ENCODE measurements at regions not wholly inside any gene's neighbourhood (a gene's known extent, or its start where the extent isn't known, plus 50 kb on each side); places are given as distances from the start of the nearest gene placed in this dataset.

DNA sequence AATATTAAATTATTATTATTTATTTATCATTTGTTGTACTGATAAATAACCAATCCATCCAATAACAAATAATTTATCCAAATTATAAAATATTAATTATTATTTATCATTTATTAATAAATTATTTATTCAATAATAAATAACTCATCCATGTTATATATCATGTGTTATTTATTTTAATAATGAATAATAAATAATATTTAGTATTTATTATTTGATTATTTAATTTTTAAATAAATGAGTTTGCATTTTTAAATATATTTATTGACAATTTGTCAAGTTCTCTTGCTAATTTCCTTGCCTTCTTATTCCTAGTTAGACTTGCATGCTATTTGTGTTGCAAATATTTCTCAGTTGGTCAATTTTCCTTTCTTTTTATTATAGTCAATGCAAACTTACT, 995.4 kb downstream of the TSN start:
- TF ChIP-seq, protein P1, sequence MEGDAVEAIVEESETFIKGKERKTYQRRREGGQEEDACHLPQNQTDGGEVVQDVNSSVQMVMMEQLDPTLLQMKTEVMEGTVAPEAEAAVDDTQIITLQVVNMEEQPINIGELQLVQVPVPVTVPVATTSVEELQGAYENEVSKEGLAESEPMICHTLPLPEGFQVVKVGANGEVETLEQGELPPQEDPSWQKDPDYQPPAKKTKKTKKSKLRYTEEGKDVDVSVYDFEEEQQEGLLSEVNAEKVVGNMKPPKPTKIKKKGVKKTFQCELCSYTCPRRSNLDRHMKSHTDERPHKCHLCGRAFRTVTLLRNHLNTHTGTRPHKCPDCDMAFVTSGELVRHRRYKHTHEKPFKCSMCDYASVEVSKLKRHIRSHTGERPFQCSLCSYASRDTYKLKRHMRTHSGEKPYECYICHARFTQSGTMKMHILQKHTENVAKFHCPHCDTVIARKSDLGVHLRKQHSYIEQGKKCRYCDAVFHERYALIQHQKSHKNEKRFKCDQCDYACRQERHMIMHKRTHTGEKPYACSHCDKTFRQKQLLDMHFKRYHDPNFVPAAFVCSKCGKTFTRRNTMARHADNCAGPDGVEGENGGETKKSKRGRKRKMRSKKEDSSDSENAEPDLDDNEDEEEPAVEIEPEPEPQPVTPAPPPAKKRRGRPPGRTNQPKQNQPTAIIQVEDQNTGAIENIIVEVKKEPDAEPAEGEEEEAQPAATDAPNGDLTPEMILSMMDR (IDR thresholded peaks at IDR 0.05): no peak
- Histone ChIP-seq H3K4me3 (no peak overlapping the region), H3K4me1 (ENCODE audit: control insufficient read depth in 1 of 2, low read depth in 2 of 2) (no peaks in the 10 kb centered on the region), H3K27ac (no peak overlapping the region), H3K27me3 (replicated peaks; ENCODE audit: insufficient read depth) (no peaks in the 10 kb centered on the region), H3K36me3 (no peaks in the 10 kb centered on the region), H3K9me3 (no peaks in the 10 kb centered on the region)
- DNase-seq (ENCODE audit: low spot score): no peak
- no peak for ATAC-seq (ENCODE audit: insufficient number of reproducible peaks, low FRiP score, low read depth)

DNA sequence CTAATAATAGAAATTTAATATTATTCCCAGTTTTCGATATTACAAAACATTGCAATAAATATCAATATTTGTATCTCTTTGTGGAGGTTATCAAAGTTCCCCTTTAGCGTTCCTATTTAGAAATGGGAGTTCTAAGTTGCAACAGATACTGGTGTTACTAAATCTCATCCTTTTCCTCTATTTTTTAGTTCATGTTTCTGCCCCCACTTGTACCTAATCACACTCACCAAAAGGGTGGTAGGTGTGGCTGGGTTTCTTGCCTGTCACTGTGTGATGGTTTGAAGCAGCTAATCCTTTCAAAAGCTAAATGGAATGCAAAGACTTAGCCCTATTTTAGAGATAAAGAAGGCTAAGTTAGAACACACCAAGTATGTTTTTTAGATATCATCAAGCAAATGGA, 997.9 kb downstream of the TSN start:
- Histone ChIP-seq H3K36me3 (no peaks in the 10 kb centered on the region), H3K27me3 (replicated peaks; ENCODE audit: insufficient read depth) (no peaks in the 10 kb centered on the region), H3K4me3 (no peak overlapping the region), H3K4me1 (ENCODE audit: control insufficient read depth in 1 of 2, low read depth in 2 of 2) (no peaks in the 10 kb centered on the region), H3K9me3 (no peaks in the 10 kb centered on the region), H3K27ac (no peak overlapping the region)
- ATAC-seq (ENCODE audit: insufficient number of reproducible peaks, low FRiP score, low read depth): no peak
- TF ChIP-seq, protein P1 (IDR thresholded peaks at IDR 0.05): no peak
- DNase-seq (ENCODE audit: low spot score): no peak

DNA sequence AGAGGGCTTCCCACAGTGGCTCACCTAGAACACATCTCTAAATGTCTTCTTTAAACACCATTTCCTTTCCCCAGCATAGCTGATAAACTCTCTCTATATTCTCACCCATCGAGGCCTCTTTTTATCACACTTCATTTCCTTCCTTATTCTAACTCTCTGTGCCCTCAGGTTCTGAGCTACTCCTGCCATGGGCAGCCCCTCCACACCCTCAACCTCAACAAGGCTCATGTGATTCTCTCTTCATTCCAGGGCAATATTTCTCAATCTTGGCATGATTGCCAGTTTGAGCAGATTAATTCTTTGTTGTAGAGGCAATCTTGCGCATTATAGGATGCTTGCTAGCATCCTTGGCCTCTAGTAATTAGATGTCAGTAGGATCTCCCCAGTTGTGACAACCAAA, 999.1 kb downstream of the TSN start:
- Histone ChIP-seq H3K4me1 (ENCODE audit: control insufficient read depth in 1 of 2, low read depth in 2 of 2) (no peaks in the 10 kb centered on the region), H3K4me3 (no peak overlapping the region), H3K27me3 (replicated peaks; ENCODE audit: insufficient read depth) (no peaks in the 10 kb centered on the region), H3K27ac (no peak overlapping the region), H3K36me3 (no peaks in the 10 kb centered on the region), H3K9me3 (no peaks in the 10 kb centered on the region)
- ATAC-seq (ENCODE audit: insufficient number of reproducible peaks, low FRiP score, low read depth) (no peak), DNase-seq (ENCODE audit: low spot score) (no peak)
- TF ChIP-seq, protein P1 (IDR thresholded peaks at IDR 0.05): no peak

DNA sequence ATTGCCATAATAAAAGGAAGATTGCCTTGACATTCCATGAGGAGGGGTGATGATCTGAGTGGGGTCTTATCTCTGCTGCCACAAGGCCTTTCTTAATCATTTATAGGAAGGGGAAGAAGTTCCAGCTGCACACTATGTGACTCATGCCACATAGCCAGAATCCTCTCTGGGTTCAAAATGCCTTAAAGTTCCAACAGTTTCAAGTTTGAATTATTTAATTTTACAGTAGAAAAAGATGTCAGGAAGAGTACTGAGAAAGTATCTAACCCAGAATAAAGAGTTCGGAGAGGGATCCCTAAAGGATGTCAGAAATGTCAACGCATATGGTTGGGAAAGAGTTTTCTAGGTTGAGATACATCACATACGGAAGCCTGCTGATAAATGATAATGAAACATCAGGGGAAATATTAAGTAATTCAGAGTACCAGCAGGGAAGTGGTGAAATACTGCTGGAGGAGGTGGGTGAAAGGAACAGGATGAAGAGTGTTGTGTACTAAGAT, 999.9 kb downstream of the TSN start:
- ATAC-seq (ENCODE audit: insufficient number of reproducible peaks, low FRiP score, low read depth) (no peak), DNase-seq (ENCODE audit: low spot score) (no peak)
- TF ChIP-seq, protein P1 (IDR thresholded peaks at IDR 0.05): no peak
- Histone ChIP-seq H3K27me3 (replicated peaks; ENCODE audit: insufficient read depth) (no peaks in the 10 kb centered on the region), H3K36me3 (no peaks in the 10 kb centered on the region), H3K27ac (no peak overlapping the region), H3K9me3 (no peaks in the 10 kb centered on the region), H3K4me1 (ENCODE audit: control insufficient read depth in 1 of 2, low read depth in 2 of 2) (no peaks in the 10 kb centered on the region), H3K4me3 (no peak overlapping the region)

DNA sequence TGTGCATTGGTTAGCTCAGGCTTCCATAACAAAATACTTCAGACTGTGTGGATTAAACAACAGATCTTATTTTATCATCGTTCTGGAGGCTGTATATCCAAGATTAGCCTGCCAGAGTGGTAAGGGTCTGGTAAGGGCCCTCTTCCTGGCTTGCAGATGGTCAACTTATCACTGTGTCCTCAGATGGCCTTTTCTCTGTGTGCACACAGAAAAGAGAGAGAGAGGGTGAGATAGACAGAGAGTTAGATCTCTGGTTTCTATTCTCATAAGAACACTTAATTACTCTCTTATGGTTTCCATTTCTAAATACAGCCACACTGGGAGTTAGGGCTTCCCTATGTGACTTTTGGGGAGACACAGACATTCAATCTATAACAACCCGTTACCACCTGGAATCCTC, 1003.5 kb downstream of the TSN start:
- no peaks in the 10 kb centered on the region for H3K36me3 ChIP-seq
- no peaks in the 10 kb centered on the region for H3K4me1 ChIP-seq (ENCODE audit: control insufficient read depth in 1 of 2, low read depth in 2 of 2)
- TF ChIP-seq, protein P1 (IDR thresholded peaks at IDR 0.05): no peak
- no peak for ATAC-seq (ENCODE audit: insufficient number of reproducible peaks, low FRiP score, low read depth)
- H3K27me3 ChIP-seq (replicated peaks; ENCODE audit: insufficient read depth): no peaks in the 10 kb centered on the region
- DNase-seq (ENCODE audit: low spot score): no peak
- no peak overlapping the region for H3K4me3 ChIP-seq
- H3K9me3 ChIP-seq: no peaks in the 10 kb centered on the region
- no peak overlapping the region for H3K27ac ChIP-seq
